PC-9 (cell line): ENCODE measurements at regions not wholly inside any gene's neighbourhood (a gene's known extent, or its start where the extent isn't known, plus 50 kb on each side); places are given as distances from the start of the nearest gene placed in this dataset.

Source experiments
- EZH2 ChIP-seq: fragments of 200-600 bp; sonication (generic); IDR thresholded peaks from 2 replicates; pipeline ENCODE4 v1.8.0; 2017; ENCODE audit warnings: antibody characterized with exemption, low read depth
- TF ChIP-seq, protein P1 (sequence below): fragments of 200-600 bp; sonication (generic); conservative IDR thresholded peaks from 2 replicates; pipeline ENCODE4 v1.6.1; 2017; ENCODE audit warnings: mixed run types, antibody characterized with exemption, mild to moderate bottlenecking, moderate library complexity

DNA sequence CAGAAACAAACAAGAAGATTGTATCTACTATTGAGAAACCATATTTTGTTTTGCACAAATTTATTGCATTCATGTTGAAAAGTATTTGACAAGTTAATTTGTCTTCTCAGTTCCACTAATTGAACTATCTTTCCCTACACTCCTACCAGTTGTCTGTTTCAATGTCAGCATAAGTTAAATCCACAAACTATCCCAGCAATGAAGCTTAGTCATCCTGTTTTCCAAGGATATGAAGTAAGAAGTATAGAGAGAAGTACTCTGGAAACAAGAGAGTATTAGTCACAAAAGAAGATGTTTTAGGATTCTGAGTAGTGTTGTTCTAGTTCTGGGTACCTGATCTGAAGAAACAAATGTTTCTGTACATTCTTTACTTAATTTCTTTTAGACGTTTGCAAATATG is 261.6 kb upstream of the ZNF804A start:
- TF ChIP-seq, protein P1, sequence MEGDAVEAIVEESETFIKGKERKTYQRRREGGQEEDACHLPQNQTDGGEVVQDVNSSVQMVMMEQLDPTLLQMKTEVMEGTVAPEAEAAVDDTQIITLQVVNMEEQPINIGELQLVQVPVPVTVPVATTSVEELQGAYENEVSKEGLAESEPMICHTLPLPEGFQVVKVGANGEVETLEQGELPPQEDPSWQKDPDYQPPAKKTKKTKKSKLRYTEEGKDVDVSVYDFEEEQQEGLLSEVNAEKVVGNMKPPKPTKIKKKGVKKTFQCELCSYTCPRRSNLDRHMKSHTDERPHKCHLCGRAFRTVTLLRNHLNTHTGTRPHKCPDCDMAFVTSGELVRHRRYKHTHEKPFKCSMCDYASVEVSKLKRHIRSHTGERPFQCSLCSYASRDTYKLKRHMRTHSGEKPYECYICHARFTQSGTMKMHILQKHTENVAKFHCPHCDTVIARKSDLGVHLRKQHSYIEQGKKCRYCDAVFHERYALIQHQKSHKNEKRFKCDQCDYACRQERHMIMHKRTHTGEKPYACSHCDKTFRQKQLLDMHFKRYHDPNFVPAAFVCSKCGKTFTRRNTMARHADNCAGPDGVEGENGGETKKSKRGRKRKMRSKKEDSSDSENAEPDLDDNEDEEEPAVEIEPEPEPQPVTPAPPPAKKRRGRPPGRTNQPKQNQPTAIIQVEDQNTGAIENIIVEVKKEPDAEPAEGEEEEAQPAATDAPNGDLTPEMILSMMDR, result no peak
- no peak for TF ChIP-seq EZH2
